Effector memory CD8-positive, alpha-beta T cell (primary cell): ENCODE measurements at regions not wholly inside any gene's neighbourhood (a gene's known extent, or its start where the extent isn't known, plus 50 kb on each side); places are given as distances from the start of the nearest gene placed in this dataset.

Source experiments
- ATAC-seq: fragments of 150-1000 bp; cut with Tn5 transposase; replicated peaks from 2 replicates; pipeline ENCODE4 v1.10.0; 2021; ENCODE audit warnings: mild to moderate bottlenecking, moderate library complexity
- DNase-seq, 3 experiments: peaks; one replicate each; pipeline ENCODE4 v3.0.0; 2021
- H3K27ac Mint-ChIP-seq, 2 donors: one replicate each; pipeline ENCODE4 v1.8.0; 2022; ENCODE audit warnings: mild to moderate bottlenecking in 2 of 2, mixed read lengths in 2 of 2, moderate library complexity in 2 of 2
- H3K27me3 Mint-ChIP-seq, 2 donors: one replicate each; pipeline ENCODE4 v1.8.0; 2022; ENCODE audit warnings: mixed read lengths in 2 of 2
- H3K36me3 Mint-ChIP-seq: one replicate; pipeline ENCODE4 v1.8.0; 2022; ENCODE audit warnings: mild to moderate bottlenecking, moderate library complexity, mixed read lengths; ENCODE audit not compliant: insufficient read depth
- H3K4me1 Mint-ChIP-seq, 2 donors: one replicate each; pipeline ENCODE4 v1.8.0; 2022; ENCODE audit warnings: low read depth in 2 of 2, mixed read lengths in 2 of 2
- H3K4me3 Mint-ChIP-seq, 2 donors: one replicate each; pipeline ENCODE4 v1.8.0; 2022; ENCODE audit warnings: mild to moderate bottlenecking in 2 of 2, mixed read lengths in 2 of 2, moderate library complexity in 2 of 2
- H3K9me3 Mint-ChIP-seq, 2 donors: one replicate each; pipeline ENCODE4 v1.8.0; 2022; ENCODE audit warnings: mixed read lengths in 2 of 2

- Mint-ChIP-seq H3K4me3 (no peak overlapping the region), H3K27ac (no peak overlapping the region), H3K4me1 (peaks cover 37 to 59% of the 10 kb centered on the region in 2 donors), H3K27me3 (no peaks in the 10 kb centered on the region), H3K9me3 (no peaks in the 10 kb centered on the region), H3K36me3 (peaks cover 16% of the 10 kb centered on the region)
- ATAC-seq (peak; percentile 54), DNase-seq (no peak)
These were observed 204.8 kb downstream of the KLF12 start for GRCh38 chr13:73929287-73929932.

GRCh38 chr13:73924607-73925006 lies 209.6 kb downstream of the KLF12 start:
- Mint-ChIP-seq H3K27me3 (no peaks in the 10 kb centered on the region), H3K9me3 (no peaks in the 10 kb centered on the region), H3K4me1 (peaks cover 43 to 80% of the 10 kb centered on the region in 2 donors), H3K27ac (peak overlapping the region; percentile 75 to 83), H3K36me3 (peaks cover 14% of the 10 kb centered on the region), H3K4me3 (peak overlapping the region; percentile 57 to 62)
- DNase-seq (no peak), ATAC-seq (peak; percentile 33)

GRCh38 chr13:73922493-73923393 lies 211.5 kb downstream of the KLF12 start:
- H3K4me3 Mint-ChIP-seq = no peak overlapping the region
- peaks cover 44 to 84% of the 10 kb centered on the region in 2 donors for H3K4me1 Mint-ChIP-seq
- no peaks in the 10 kb centered on the region for H3K27me3 Mint-ChIP-seq
- peak overlapping the region; percentile 17 to 56 for H3K27ac Mint-ChIP-seq
- ATAC-seq (no peak), DNase-seq (no peak)
- H3K9me3 Mint-ChIP-seq = no peaks in the 10 kb centered on the region
- H3K36me3 Mint-ChIP-seq = peaks cover 8% of the 10 kb centered on the region

GRCh38 chr13:73918691-73919090 lies 215.5 kb downstream of the KLF12 start:
- Mint-ChIP-seq H3K4me3 (no peak overlapping the region), H3K4me1 (peaks cover 37 to 89% of the 10 kb centered on the region in 2 donors), H3K36me3 (peaks cover 11% of the 10 kb centered on the region), H3K9me3 (no peaks in the 10 kb centered on the region), H3K27ac (peak overlapping the region in 1 of 2 donors; percentile 29), H3K27me3 (no peaks in the 10 kb centered on the region)
- DNase-seq (no peak), ATAC-seq (no peak)

- H3K4me3 Mint-ChIP-seq = peak overlapping the region in 1 of 2 donors; percentile 28
- H3K36me3 Mint-ChIP-seq = peaks cover 3% of the 10 kb centered on the region
- ATAC-seq = no peak
- H3K27me3 Mint-ChIP-seq = no peaks in the 10 kb centered on the region
- H3K27ac Mint-ChIP-seq = peak overlapping the region; percentile 44 to 73
- no peaks in the 10 kb centered on the region for H3K9me3 Mint-ChIP-seq
- H3K4me1 Mint-ChIP-seq = peaks cover 29 to 70% of the 10 kb centered on the region in 2 donors
- DNase-seq = no peak
These were observed 220.3 kb downstream of the KLF12 start for GRCh38 chr13:73913751-73914518.

- no peaks in the 10 kb centered on the region for H3K9me3 Mint-ChIP-seq
- peaks cover 3% of the 10 kb centered on the region for H3K36me3 Mint-ChIP-seq
- ATAC-seq (peak; percentile 59), DNase-seq (no peak)
- peak overlapping the region in 1 of 2 donors; percentile 10 for H3K4me3 Mint-ChIP-seq
- H3K27ac Mint-ChIP-seq = peak overlapping the region; percentile 62 to 91
- no peaks in the 10 kb centered on the region for H3K27me3 Mint-ChIP-seq
- peaks cover 29 to 67% of the 10 kb centered on the region in 2 donors for H3K4me1 Mint-ChIP-seq
These were observed 221.0 kb downstream of the KLF12 start for GRCh38 chr13:73913079-73913740.

- DNase-seq (no peak), ATAC-seq (no peak)
- Mint-ChIP-seq H3K27me3 (no peaks in the 10 kb centered on the region), H3K36me3 (peaks cover 3% of the 10 kb centered on the region), H3K9me3 (no peaks in the 10 kb centered on the region), H3K4me3 (no peak overlapping the region), H3K27ac (no peak overlapping the region), H3K4me1 (peaks cover 24 to 49% of the 10 kb centered on the region in 2 donors)
These were observed 222.8 kb downstream of the KLF12 start for GRCh38 chr13:73911361-73911760.

GRCh38 chr13:73910733-73911132 lies 223.5 kb downstream of the KLF12 start:
- DNase-seq (no peak), ATAC-seq (no peak)
- Mint-ChIP-seq H3K27me3 (no peaks in the 10 kb centered on the region), H3K4me3 (no peak overlapping the region), H3K4me1 (peaks cover 21 to 43% of the 10 kb centered on the region in 2 donors), H3K9me3 (no peaks in the 10 kb centered on the region), H3K36me3 (peaks cover 3% of the 10 kb centered on the region), H3K27ac (no peak overlapping the region)

GRCh38 chr13:73908809-73909208 lies 225.4 kb downstream of the KLF12 start:
- Mint-ChIP-seq H3K9me3 (no peaks in the 10 kb centered on the region), H3K27me3 (no peaks in the 10 kb centered on the region), H3K4me1 (peaks cover 16 to 35% of the 10 kb centered on the region in 2 donors), H3K36me3 (no peaks in the 10 kb centered on the region), H3K4me3 (no peak overlapping the region), H3K27ac (no peak overlapping the region)
- ATAC-seq = no peak
- DNase-seq = no peak

GRCh38 chr13:73904625-73905024 lies 229.6 kb downstream of the KLF12 start:
- H3K4me3 Mint-ChIP-seq = no peak overlapping the region
- no peak for ATAC-seq
- H3K9me3 Mint-ChIP-seq = no peaks in the 10 kb centered on the region
- H3K27ac Mint-ChIP-seq = no peak overlapping the region
- no peak for DNase-seq
- no peaks in the 10 kb centered on the region for H3K27me3 Mint-ChIP-seq
- H3K36me3 Mint-ChIP-seq = no peaks in the 10 kb centered on the region
- H3K4me1 Mint-ChIP-seq = peaks cover 10 to 45% of the 10 kb centered on the region in 2 donors

- DNase-seq (no peak), ATAC-seq (no peak)
- no peak overlapping the region for H3K27ac Mint-ChIP-seq
- H3K27me3 Mint-ChIP-seq = no peaks in the 10 kb centered on the region
- no peaks in the 10 kb centered on the region for H3K9me3 Mint-ChIP-seq
- H3K4me1 Mint-ChIP-seq = peaks cover 14 to 46% of the 10 kb centered on the region in 2 donors
- H3K4me3 Mint-ChIP-seq = no peak overlapping the region
- no peaks in the 10 kb centered on the region for H3K36me3 Mint-ChIP-seq
These were observed 230.6 kb downstream of the KLF12 start for GRCh38 chr13:73903561-73903960.

GRCh38 chr13:73902847-73903246 lies 231.4 kb downstream of the KLF12 start:
- H3K36me3 Mint-ChIP-seq = no peaks in the 10 kb centered on the region
- DNase-seq (no peak), ATAC-seq (no peak)
- H3K27ac Mint-ChIP-seq = peak overlapping the region in 1 of 2 donors; percentile 59
- H3K4me1 Mint-ChIP-seq = peaks cover 20 to 53% of the 10 kb centered on the region in 2 donors
- H3K4me3 Mint-ChIP-seq = no peak overlapping the region
- H3K27me3 Mint-ChIP-seq = no peaks in the 10 kb centered on the region
- H3K9me3 Mint-ChIP-seq = no peaks in the 10 kb centered on the region

- Mint-ChIP-seq H3K27ac (peak overlapping the region in 1 of 2 donors; percentile 59), H3K36me3 (no peaks in the 10 kb centered on the region), H3K4me3 (no peak overlapping the region), H3K4me1 (peaks cover 25 to 58% of the 10 kb centered on the region in 2 donors), H3K27me3 (no peaks in the 10 kb centered on the region), H3K9me3 (no peaks in the 10 kb centered on the region)
- ATAC-seq (no peak), DNase-seq (no peak)
These were observed 231.9 kb downstream of the KLF12 start for GRCh38 chr13:73902296-73902695.
